ENCODE measurements at regions not wholly inside any gene's neighbourhood (a gene's known extent, or its start where the extent isn't known, plus 50 kb on each side); places are given as distances from the start of the nearest gene placed in this dataset.

GRCh38 chr13:111476197-111476596 lies 155.8 kb downstream of the TEX29 start:
- DNase-seq (ENCODE audit: low read depth in 2 of 2) = no peak

- no peak for DNase-seq (ENCODE audit: low read depth in 2 of 2)
These were observed 159.0 kb downstream of the TEX29 start for GRCh38 chr13:111479412-111479811.

- DNase-seq (ENCODE audit: low read depth in 2 of 2) = no peak
These were observed 160.1 kb downstream of the TEX29 start for GRCh38 chr13:111480503-111480902.

DNA sequence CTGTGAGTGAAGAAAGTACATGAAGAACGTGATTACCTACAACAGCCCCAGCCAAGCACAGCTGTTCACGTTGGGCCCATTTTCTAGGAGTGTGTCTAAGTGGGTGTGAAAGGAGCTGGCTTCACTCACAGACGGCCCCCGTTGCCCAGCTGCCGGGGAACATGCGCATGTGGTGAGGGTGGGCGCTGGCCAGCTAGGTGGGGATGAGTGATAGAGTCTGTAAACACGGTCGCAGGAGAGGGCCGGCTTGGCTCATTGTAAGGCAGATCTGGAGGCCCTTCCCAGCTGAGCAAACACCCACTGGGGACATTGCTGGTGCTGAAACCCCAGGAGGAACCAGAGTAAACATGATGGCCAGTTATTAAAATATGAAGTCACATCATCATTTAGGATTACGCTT lies 160.5 kb downstream of the TEX29 start:
- DNase-seq (ENCODE audit: low read depth in 2 of 2) = no peak

- DNase-seq (ENCODE audit: low read depth in 2 of 2) = no peak
These were observed 161.7 kb downstream of the TEX29 start for GRCh38 chr13:111482126-111482525.

- no peak for DNase-seq (ENCODE audit: low read depth in 2 of 2)
These were observed 162.6 kb downstream of the TEX29 start for GRCh38 chr13:111482806-111483620.

GRCh38 chr13:111483621-111483987 lies 163.2 kb downstream of the TEX29 start:
- DNase-seq (ENCODE audit: low read depth in 2 of 2) = no peak

DNA sequence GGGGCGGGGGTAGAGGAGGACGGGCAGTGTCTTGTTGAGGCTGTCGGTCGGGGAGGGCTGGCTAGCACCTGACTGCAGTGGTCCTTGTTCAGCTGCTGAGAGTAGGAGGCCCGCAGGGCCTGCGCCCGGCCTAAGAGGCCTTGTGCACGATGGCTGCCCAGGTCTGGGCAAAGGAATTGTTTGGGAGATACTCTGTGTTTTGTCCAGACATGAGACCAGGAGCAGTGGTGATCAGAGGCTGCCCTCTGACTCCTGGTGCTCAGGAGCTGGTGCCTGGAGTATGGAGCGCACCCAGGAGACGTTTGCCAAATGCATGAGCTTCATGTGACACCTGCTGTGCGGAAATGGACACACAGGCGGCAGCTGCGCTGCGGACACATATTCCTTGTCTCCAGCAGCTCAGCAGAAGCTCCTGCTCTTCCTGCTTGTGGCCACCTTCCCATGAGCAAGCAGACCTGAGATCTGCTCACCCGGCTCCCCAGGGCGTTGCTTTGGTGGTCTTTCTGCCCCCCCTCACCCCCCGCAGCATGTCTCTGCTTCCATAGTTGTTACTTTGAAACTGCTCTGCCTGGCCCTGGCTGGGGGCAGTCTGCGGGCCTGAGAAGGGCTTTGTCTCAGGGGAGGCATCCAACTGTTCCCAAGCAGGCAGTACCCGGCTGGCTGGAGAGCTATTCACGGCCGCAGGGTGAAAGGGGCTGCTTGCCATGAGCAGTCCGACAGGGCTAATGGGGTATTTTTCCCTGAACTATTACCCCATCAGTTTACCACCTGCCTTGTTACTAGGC lies 163.9 kb downstream of the TEX29 start:
- DNase-seq (ENCODE audit: low read depth in 2 of 2) = no peak

- no peak for DNase-seq (ENCODE audit: low read depth in 2 of 2)
These were observed 164.5 kb downstream of the TEX29 start for GRCh38 chr13:111484959-111485358.

DNA sequence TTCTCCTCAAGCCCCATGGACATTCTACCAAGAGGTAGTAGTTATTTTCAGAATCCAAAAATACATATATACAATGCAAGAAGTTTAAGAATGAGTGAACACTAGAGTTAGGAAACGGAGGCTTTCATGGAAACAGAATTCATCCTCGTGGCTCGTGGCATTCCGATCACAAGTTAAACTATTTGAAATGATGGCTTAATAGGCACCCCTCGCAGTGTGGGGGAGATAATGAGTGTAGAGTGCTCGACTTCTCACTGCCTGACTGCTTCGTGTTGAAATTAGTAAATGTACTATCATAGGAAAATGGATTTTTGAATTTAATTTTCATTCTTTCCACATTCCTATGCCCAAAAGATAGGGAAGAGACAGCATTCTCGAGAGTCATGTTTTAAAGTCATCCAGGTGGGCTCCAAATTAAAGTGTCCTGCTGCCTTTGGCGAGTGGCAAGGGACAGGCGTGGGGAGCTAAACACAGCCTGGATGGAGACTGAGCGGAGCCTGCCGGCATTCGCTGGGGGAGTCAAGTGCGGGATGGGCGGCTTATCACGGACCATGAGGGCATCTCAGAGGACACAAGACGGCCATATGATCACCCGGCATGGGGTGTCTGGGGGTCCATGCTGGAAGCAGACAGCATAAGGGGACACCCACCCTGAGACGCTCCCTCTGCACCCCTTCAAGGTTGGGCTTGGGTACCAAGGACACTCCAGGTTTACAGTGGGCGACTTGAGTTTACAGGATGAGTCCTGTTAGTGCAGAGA lies 165.2 kb downstream of the TEX29 start:
- DNase-seq (ENCODE audit: low read depth in 2 of 2) = no peak

DNA sequence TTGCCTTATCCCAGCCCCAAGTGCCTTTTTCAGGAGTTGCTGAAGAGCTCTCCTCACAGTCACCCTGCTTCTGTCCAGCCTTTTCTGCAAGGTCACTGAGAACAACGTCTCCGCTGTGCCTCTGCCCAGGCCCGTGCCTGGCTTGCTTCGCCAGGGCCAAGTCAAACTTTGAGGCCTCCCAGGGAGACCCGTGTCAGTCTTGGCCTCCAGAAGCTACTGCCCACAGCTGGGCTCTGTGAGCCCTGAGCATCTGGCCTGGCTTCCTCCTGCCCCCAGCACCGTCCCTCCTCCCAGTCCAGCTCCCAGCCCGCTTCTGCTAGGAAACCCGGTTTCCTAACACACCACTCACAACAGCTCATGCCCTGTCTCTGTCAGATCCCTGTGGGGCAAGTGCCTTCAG lies 165.9 kb downstream of the TEX29 start:
- no peak for DNase-seq (ENCODE audit: low read depth in 2 of 2)

DNA sequence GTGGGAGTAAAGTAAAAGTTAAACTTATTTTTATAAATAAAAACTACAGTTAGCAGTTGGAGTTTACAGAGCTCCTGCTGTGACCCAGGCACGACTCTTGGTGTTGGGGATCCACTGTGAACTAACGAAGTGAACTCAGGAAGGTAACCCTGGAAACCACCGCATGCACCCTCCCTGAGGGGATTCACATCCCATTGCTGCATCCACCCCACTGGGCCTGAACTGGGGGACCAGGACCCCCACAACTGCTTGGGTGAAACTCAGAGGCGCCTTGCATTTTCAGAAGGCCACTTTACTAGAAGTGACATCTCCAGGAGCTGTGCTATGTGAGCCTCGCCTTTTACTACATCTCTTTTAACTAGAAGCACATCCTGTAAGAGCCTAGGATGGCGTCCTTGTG lies 166.4 kb downstream of the TEX29 start:
- no peak for DNase-seq (ENCODE audit: low read depth in 2 of 2)

DNA sequence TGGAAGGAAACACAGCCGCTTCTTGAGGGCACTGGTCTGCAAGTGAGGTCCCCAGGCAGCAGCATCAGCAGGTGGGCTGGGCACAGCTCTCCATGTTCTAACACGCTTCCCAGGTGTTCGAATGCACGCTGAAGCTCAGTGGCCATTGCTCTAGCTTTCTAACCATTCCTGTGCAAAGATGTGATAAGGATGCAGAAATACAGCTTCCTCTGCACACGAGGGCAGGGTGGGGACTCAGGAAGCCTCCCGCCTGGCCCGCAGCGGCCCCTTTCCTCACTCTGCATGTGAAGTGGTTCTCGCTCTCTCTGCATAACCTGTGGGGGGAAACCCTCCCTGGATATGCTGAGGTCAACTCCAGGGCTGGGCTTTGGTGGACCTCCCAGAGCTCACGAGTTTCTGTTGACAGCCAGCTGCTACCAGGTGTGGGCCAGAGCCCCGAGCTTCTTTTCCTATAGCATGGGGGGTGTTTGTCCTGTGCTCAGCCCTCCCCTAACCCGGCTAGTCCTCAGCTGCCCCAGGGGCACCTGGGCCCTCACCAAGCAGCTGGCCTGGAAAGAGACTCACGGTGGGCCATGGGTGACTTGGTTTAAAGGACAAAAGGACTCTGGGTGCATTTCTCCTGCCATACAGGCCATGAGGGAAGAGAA lies 168.2 kb downstream of the TEX29 start:
- DNase-seq (ENCODE audit: low read depth in 2 of 2) = no peak

DNA sequence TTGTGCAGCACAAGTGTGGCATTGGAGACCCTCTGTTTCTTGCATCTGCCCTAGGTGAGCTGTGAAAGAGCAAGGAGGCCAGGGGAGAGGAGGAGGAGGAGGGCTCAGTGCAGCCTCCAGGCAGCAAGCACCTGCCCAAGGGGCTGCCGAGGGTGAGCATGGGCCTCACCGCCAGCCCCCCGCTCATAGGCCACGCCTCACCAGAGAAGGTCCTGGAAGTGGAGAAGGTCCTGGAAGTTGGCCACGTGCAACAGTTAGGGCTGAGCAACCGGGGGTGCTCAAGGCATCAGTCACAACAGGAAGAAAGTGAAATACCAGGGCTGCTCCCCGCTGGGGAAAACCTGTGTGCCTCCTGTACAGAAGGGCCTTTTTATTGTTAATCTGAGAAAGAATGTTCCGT lies 168.9 kb downstream of the TEX29 start:
- DNase-seq (ENCODE audit: low read depth in 2 of 2) = no peak

DNA sequence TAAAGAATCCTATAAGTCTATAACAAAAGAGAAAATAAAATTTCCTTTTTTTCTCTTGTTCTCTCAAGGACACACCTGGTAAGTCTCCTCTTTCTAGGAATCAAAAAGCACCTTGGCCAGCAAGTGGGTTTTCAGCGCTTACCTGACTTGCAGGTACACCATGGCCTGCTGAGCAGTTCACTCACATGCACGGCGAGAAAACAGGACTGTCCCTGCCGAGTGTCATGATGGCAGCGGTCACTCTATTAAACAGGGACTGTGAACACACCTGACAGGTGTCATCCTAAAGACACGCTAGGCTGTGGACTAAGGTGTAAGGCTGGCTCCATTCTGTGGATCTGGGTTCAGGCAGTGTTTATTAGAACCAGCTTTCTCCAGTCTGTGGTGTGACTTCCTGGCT lies 170.2 kb downstream of the TEX29 start:
- DNase-seq (ENCODE audit: low read depth in 2 of 2) = no peak

DNA sequence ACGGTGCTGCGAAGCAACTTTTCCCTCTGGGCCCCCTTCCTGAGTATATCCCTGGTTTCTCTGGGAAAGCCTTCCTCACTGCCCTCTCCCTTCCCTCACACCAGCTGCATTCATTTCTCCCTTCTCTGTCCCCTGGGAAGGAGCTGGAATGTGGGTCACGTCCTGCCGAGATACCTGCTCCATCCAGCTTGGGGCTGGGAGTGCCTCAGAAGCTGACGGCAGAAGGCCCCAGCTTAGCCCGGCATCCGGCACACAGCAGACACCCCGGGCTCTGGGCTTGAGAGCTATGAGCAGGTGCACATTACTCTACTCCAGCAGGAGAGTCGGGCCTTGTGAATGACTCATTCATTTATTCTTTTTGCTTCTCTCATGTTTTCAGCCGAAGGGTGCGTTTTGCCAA lies 170.6 kb downstream of the TEX29 start:
- DNase-seq (ENCODE audit: low read depth in 2 of 2) = no peak

- DNase-seq (ENCODE audit: low read depth in 2 of 2) = no peak
These were observed 171.2 kb downstream of the TEX29 start for GRCh38 chr13:111491659-111492058.

- DNase-seq (ENCODE audit: low read depth in 2 of 2) = no peak
These were observed 172.0 kb downstream of the TEX29 start for GRCh38 chr13:111492341-111492950.

GRCh38 chr13:111492958-111493357 lies 172.5 kb downstream of the TEX29 start:
- DNase-seq (ENCODE audit: low read depth in 2 of 2) = no peak

GRCh38 chr13:111493468-111493867 lies 173.0 kb downstream of the TEX29 start:
- no peak for DNase-seq (ENCODE audit: low read depth in 2 of 2)

GRCh38 chr13:111494641-111495040 lies 174.2 kb downstream of the TEX29 start:
- DNase-seq (ENCODE audit: low read depth in 2 of 2) = no peak

Measured in stimulated activated CD4-positive, alpha-beta T cell treated with anti-CD3 and anti-CD28 coated beads, Interleukin-1b, Interleukin-23, amount 100 ng/mL, for 1 hour (primary cell).